Gastroesophageal sphincter (tissue), 2 donors: ENCODE measurements at regions not wholly inside any gene's neighbourhood (a gene's known extent, or its start where the extent isn't known, plus 50 kb on each side); places are given as distances from the start of the nearest gene placed in this dataset.

Experiments
- EP300 ChIP-seq: sonication (generic); formaldehyde crosslinking; IDR thresholded peaks from one replicate; pipeline ENCODE4 v1.6.1; 2017; ENCODE audit warnings: antibody characterized with exemption, mild to moderate bottlenecking
- POLR2A ChIP-seq, 2 donors: fragments of 450-650 bp; IDR thresholded peaks; one replicate each; pipeline ENCODE4 v1.6.1; 2017; ENCODE audit warnings: antibody characterized with exemption in 2 of 2, mild to moderate bottlenecking in 2 of 2, moderate library complexity in 1 of 2

DNA sequence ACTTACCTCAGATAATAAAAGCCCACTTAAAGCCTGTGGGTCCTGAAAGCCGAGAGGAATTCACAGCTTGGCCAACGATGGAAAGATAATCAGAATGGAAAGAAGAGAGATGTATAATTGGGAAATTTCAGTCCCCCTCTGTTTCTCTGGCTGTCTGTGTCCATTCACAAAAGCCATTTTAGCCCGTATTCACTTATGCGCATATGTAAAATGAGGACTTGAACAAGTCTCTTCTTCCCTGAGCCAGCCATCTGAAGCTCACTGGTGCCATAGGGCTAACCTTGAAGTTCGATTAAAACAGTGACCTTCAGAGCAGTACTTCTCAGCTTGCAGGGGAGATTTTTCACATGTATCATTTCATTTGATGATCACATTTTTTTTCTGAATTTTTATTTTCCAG lies 527.2 kb downstream of the GRIN2A start:
- TF ChIP-seq EP300 (no peak), POLR2A (IDR thresholded peaks at IDR 0.05) (no peak)
